Esophagus squamous epithelium (tissue), 5 donors: ENCODE measurements at regions not wholly inside any gene's neighbourhood (a gene's known extent, or its start where the extent isn't known, plus 50 kb on each side); places are given as distances from the start of the nearest gene placed in this dataset.
A peak's percentile ranks its signal among the peaks of the same experiment; 100 is the strongest.

ENCODE experiments used
- DNase-seq: peaks from one replicate; lab custom pipeline; 2025; lab: John Stamatoyannopoulos, UW
- H3K27ac ChIP-seq, 4 donors: fragments of 200-600 bp; sonication (generic); one replicate each; pipeline ENCODE4 v1.5.1; 2016 to 2019; ENCODE audit warnings: mild to moderate bottlenecking in 1 of 4
- H3K27me3 ChIP-seq, 4 donors: fragments of 200-600 bp; sonication (generic); 1 replicate in 3 of 4; 2 replicates in 1 of 4; pipeline versions ENCODE4 v1.5.1 to v1.6.0; 2017 to 2021; ENCODE audit warnings: antibody characterized with exemption in 1 of 4
- H3K36me3 ChIP-seq, 3 donors: fragments of 200-600 bp; sonication (generic); one replicate each; pipeline ENCODE4 v1.5.1; 2016 to 2019
- H3K4me1 ChIP-seq, 3 donors: fragments of 200-600 bp; sonication (generic); one replicate each; pipeline ENCODE4 v1.5.1; 2017 to 2019
- H3K4me3 ChIP-seq, 4 donors: fragments of 200-600 bp; sonication (generic); 1 replicate in 3 of 4; 2 replicates in 1 of 4; pipeline ENCODE4 v1.5.1; 2016 to 2019; ENCODE audit warnings: mild to moderate bottlenecking in 2 of 4, moderate library complexity in 1 of 4
- H3K9me3 ChIP-seq, 3 donors: fragments of 200-600 bp; sonication (generic); one replicate each; pipeline ENCODE4 v1.5.1; 2016 to 2019
- CTCF ChIP-seq, 6 experiments: fragments of 450-650 bp in 4 of 6; fragments of 200-600 bp in 2 of 6; sonication (generic) in 2 of 6; IDR thresholded peaks; one replicate each; pipeline ENCODE4 v1.5.1; 2016 to 2019; ENCODE audit warnings: antibody characterized with exemption in 6 of 6, mild to moderate bottlenecking in 4 of 6, moderate library complexity in 4 of 6
- POLR2A ChIP-seq, 4 donors: fragments of 450-650 bp; IDR thresholded peaks; one replicate each; pipeline ENCODE4 v1.6.1; 2017; ENCODE audit warnings: antibody characterized with exemption in 4 of 4, mild to moderate bottlenecking in 4 of 4, moderate library complexity in 3 of 4
- WGBS, 2 donors: methylation state at CpG; one replicate each; pipeline ENCODE4 v1.1.5; 2018; 5-methylcytosine and 5-hydroxymethylcytosine counted together
- intact Hi-C: fragments of 100-400 bp; cut with DNase I; formaldehyde crosslinking; loops from one replicate; pipeline ENCODE4 v1.15.0; 2022
- donor health status: DM: yes; HTN: yes; CAD: no.

- peaks cover 0 to 8% (median 0%) of the 10 kb centered on the region in 3 donors for H3K4me1 ChIP-seq
- no peaks in the 10 kb centered on the region for H3K27me3 ChIP-seq
- H3K9me3 ChIP-seq, result no peaks in the 10 kb centered on the region
- DNase-seq, result no peak
- TF ChIP-seq CTCF (IDR thresholded peaks at IDR 0.05), result no peak
- no peak for TF ChIP-seq POLR2A (IDR thresholded peaks at IDR 0.05)
- 26 to 52% methylated on average over 6 of the region's 6 CpGs for WGBS, 2 donors
- no peak overlapping the region for H3K4me3 ChIP-seq
- H3K36me3 ChIP-seq, result no peaks in the 10 kb centered on the region
- no peak overlapping the region for H3K27ac ChIP-seq
- intact Hi-C loops, result loop anchor here (10.0 kb wide), 1 partner anchor 302 kb away; no protein-coding TSS in a partner anchor
Measured at GRCh38 chr5:42887097-42887496, 75.4 kb upstream of the SELENOP start.

GRCh38 chr5:42886635-42887034 lies 74.9 kb upstream of the SELENOP start:
- WGBS, 2 donors, result 53 to 54% methylated on average over 1 of the region's 1 CpG
- no peak for DNase-seq
- Histone ChIP-seq H3K9me3 (no peaks in the 10 kb centered on the region), H3K4me1 (peaks cover 0 to 8% (median 0%) of the 10 kb centered on the region in 3 donors), H3K27me3 (no peaks in the 10 kb centered on the region), H3K4me3 (no peak overlapping the region), H3K27ac (no peak overlapping the region), H3K36me3 (no peaks in the 10 kb centered on the region)
- intact Hi-C loops, result loop anchor here (10.0 kb wide), 1 partner anchor 302 kb away; no protein-coding TSS in a partner anchor
- TF ChIP-seq CTCF (IDR thresholded peaks at IDR 0.05), result no peak
- no peak for TF ChIP-seq POLR2A (IDR thresholded peaks at IDR 0.05)

GRCh38 chr5:42884326-42884725 lies 72.6 kb upstream of the SELENOP start:
- no peaks in the 10 kb centered on the region for H3K27me3 ChIP-seq
- intact Hi-C loops, result loop anchor here (10.0 kb wide), 1 partner anchor 300 kb away; no protein-coding TSS in a partner anchor
- H3K4me3 ChIP-seq, result no peak overlapping the region
- H3K36me3 ChIP-seq, result no peaks in the 10 kb centered on the region
- H3K4me1 ChIP-seq, result peaks cover 0 to 8% (median 0%) of the 10 kb centered on the region in 3 donors
- DNase-seq, result no peak
- TF ChIP-seq POLR2A (IDR thresholded peaks at IDR 0.05) (no peak), CTCF (IDR thresholded peaks at IDR 0.05) (no peak)
- H3K27ac ChIP-seq, result no peak overlapping the region
- WGBS, 2 donors, result 78 to 89% methylated on average over 1 of the region's 1 CpG
- H3K9me3 ChIP-seq, result no peaks in the 10 kb centered on the region

GRCh38 chr5:42881416-42882117 lies 69.9 kb upstream of the SELENOP start:
- TF ChIP-seq CTCF (IDR thresholded peaks at IDR 0.05) (no peak), POLR2A (IDR thresholded peaks at IDR 0.05) (no peak)
- peak overlapping the region in 1 of 4 donors; percentile 8 for H3K27ac ChIP-seq
- no peaks in the 10 kb centered on the region for H3K36me3 ChIP-seq
- no peak for DNase-seq
- intact Hi-C loops, result loop anchor here (10.0 kb wide), 1 partner anchor 297 kb away; no protein-coding TSS in a partner anchor
- no peaks in the 10 kb centered on the region for H3K27me3 ChIP-seq
- H3K4me3 ChIP-seq, result no peak overlapping the region
- H3K9me3 ChIP-seq, result no peaks in the 10 kb centered on the region
- 66 to 73% methylated on average over 5 of the region's 5 CpGs for WGBS, 2 donors
- H3K4me1 ChIP-seq, result peaks cover 0 to under 1% (median 0%) of the 10 kb centered on the region in 3 donors

- Histone ChIP-seq H3K4me3 (no peak overlapping the region), H3K36me3 (no peaks in the 10 kb centered on the region), H3K27me3 (no peaks in the 10 kb centered on the region), H3K4me1 (peaks cover 0 to 10% (median 0%) of the 10 kb centered on the region in 3 donors), H3K9me3 (no peaks in the 10 kb centered on the region), H3K27ac (no peak overlapping the region)
- DNase-seq, result no peak
- intact Hi-C loops, result loop anchor here (10.0 kb wide), 1 partner anchor 296 kb away; no protein-coding TSS in a partner anchor
- WGBS, 2 donors, result 59 to 68% methylated on average over 1 of the region's 1 CpG
- TF ChIP-seq POLR2A (IDR thresholded peaks at IDR 0.05) (no peak), CTCF (IDR thresholded peaks at IDR 0.05) (no peak)
Measured at GRCh38 chr5:42880496-42881150, 68.9 kb upstream of the SELENOP start.
